Fibroblast of lung (primary cell): ENCODE measurements at regions not wholly inside any gene's neighbourhood (a gene's known extent, or its start where the extent isn't known, plus 50 kb on each side); places are given as distances from the start of the nearest gene placed in this dataset.

Source experiments
- DNase-seq, 2 donors: peaks; one replicate each; pipeline versions ENCODE4 v3.0.0 to v3.0.0-alpha.2; 2010; ENCODE audit warnings: low read depth in 2 of 2
- H2AFZ ChIP-seq: 2 replicates; pipeline ENCODE4 v1.5.1; 2012; ENCODE audit warnings: low read length, control low read depth, inconsistent platforms
- H3K27ac ChIP-seq: 2 replicates; pipeline ENCODE4 v1.5.1; 2011; ENCODE audit warnings: low read length, control low read depth; ENCODE audit not compliant: insufficient read depth
- H3K27me3 ChIP-seq: 2 replicates; pipeline ENCODE4 v1.5.1; 2011; ENCODE audit warnings: mild to moderate bottlenecking, low read length; ENCODE audit not compliant: control insufficient read depth, insufficient read depth
- H3K36me3 ChIP-seq: 2 replicates; pipeline ENCODE4 v1.5.1; 2011; ENCODE audit warnings: low read length; ENCODE audit not compliant: control insufficient read depth, insufficient read depth
- H3K4me1 ChIP-seq: 2 replicates; pipeline ENCODE4 v1.5.1; 2011; ENCODE audit warnings: low read length; ENCODE audit not compliant: control insufficient read depth, insufficient read depth; ENCODE audit errors: extremely low read depth
- H3K4me2 ChIP-seq: 2 replicates; pipeline ENCODE4 v1.5.1; 2011; ENCODE audit warnings: low read length, control low read depth; ENCODE audit not compliant: insufficient read depth; ENCODE audit errors: extremely low read depth
- H3K4me3 ChIP-seq, 4 experiments: fragments of 200-600 bp in 1 of 4; sonication (generic) in 1 of 4; replicated peaks in 1 of 4; 2 replicates each; pipeline ENCODE4 v1.5.1; 2011 to 2016; ENCODE audit warnings: low read length in 4 of 4, low read depth in 3 of 4, mild to moderate bottlenecking in 3 of 4, control low read depth in 2 of 4, inconsistent platforms in 1 of 4, mixed read lengths in 1 of 4; ENCODE audit not compliant: insufficient read depth in 1 of 4; ENCODE audit errors: control extremely low read depth in 1 of 4
- H3K79me2 ChIP-seq: 2 replicates; pipeline ENCODE4 v1.5.1; 2012; ENCODE audit warnings: mild to moderate bottlenecking, low read length, inconsistent platforms; ENCODE audit not compliant: control insufficient read depth, insufficient read depth
- H3K9ac ChIP-seq: 2 replicates; pipeline ENCODE4 v1.5.1; 2011; ENCODE audit warnings: mild to moderate bottlenecking, low read length, control low read depth; ENCODE audit not compliant: insufficient read depth
- H3K9me3 ChIP-seq: 2 replicates; pipeline ENCODE4 v1.5.1; 2012; ENCODE audit warnings: low read depth, low read length; ENCODE audit not compliant: control insufficient read depth, insufficient read depth
- H4K20me1 ChIP-seq: 2 replicates; pipeline ENCODE4 v1.5.1; 2011; ENCODE audit warnings: low read length; ENCODE audit not compliant: control insufficient read depth, insufficient read depth; ENCODE audit errors: extremely low read depth
- EZH2 ChIP-seq: IDR thresholded peaks from 2 replicates; pipeline ENCODE4 v1.5.1; 2012; ENCODE audit warnings: low read length, control low read depth, mild to moderate bottlenecking; ENCODE audit errors: missing control alignments
- TF ChIP-seq, protein P1 (sequence below), 2 donors: IDR thresholded peaks in 1 of 2; conservative IDR thresholded peaks in 1 of 2; 1 replicate in 1 of 2; 2 replicates in 1 of 2; pipeline ENCODE4 v1.5.1; 2011 to 2012; ENCODE audit warnings: low read length in 2 of 2, control low read depth in 1 of 2, inconsistent platforms in 1 of 2, low read depth in 1 of 2, mild to moderate bottlenecking in 1 of 2

GRCh38 chr6:104630955-104631354 is 228.8 kb downstream of the HACE1 start:
- Histone ChIP-seq H3K4me1 (no peaks in the 10 kb centered on the region), H3K27me3 (no peaks in the 10 kb centered on the region), H3K9me3 (no peaks in the 10 kb centered on the region), H2AFZ (no peak overlapping the region), H3K4me3 (no peak overlapping the region), H3K4me2 (no peak overlapping the region), H3K79me2 (no peaks in the 10 kb centered on the region), H4K20me1 (no peaks in the 10 kb centered on the region), H3K27ac (no peak overlapping the region), H3K36me3 (no peaks in the 10 kb centered on the region), H3K9ac (no peak overlapping the region)
- no peak for TF ChIP-seq EZH2
- TF ChIP-seq, protein P1, sequence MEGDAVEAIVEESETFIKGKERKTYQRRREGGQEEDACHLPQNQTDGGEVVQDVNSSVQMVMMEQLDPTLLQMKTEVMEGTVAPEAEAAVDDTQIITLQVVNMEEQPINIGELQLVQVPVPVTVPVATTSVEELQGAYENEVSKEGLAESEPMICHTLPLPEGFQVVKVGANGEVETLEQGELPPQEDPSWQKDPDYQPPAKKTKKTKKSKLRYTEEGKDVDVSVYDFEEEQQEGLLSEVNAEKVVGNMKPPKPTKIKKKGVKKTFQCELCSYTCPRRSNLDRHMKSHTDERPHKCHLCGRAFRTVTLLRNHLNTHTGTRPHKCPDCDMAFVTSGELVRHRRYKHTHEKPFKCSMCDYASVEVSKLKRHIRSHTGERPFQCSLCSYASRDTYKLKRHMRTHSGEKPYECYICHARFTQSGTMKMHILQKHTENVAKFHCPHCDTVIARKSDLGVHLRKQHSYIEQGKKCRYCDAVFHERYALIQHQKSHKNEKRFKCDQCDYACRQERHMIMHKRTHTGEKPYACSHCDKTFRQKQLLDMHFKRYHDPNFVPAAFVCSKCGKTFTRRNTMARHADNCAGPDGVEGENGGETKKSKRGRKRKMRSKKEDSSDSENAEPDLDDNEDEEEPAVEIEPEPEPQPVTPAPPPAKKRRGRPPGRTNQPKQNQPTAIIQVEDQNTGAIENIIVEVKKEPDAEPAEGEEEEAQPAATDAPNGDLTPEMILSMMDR (conservative IDR thresholded peaks at IDR 0.05 in 1 of 2, IDR thresholded peaks at IDR 0.05 in 1 of 2; ENCODE audit: low read depth in 1 of 2, low read length in 2 of 2) = no peak
- no peak for DNase-seq

- no peak for DNase-seq
- H3K36me3 ChIP-seq = no peaks in the 10 kb centered on the region
Observed at GRCh38 chr6:104630522-104630921, 229.2 kb downstream of the HACE1 start.

DNA sequence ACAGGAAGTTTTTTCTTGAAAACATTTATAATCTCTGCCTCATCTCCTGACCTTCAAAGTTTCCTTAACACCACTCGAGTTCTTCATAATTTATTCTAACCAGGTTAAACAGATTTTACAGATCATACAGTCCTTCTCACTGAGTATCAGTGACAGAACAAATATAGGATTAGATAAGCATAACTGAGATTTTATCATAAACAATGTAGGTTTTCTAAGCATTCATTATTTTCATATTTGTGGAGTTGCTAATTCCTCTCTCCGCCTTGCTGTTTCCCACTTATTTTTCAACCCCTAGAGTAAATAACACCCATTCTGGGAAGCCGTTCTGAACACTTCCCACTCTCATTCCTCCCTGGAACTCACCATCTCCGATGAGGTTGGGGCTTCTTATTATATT is 229.9 kb downstream of the HACE1 start:
- no peak overlapping the region for H3K9ac ChIP-seq
- no peaks in the 10 kb centered on the region for H3K9me3 ChIP-seq
- H3K4me1 ChIP-seq = no peaks in the 10 kb centered on the region
- no peak overlapping the region for H3K4me3 ChIP-seq
- no peak overlapping the region for H3K4me2 ChIP-seq
- no peak overlapping the region for H3K27ac ChIP-seq
- H3K36me3 ChIP-seq = no peaks in the 10 kb centered on the region
- no peak for DNase-seq
- H3K27me3 ChIP-seq = no peaks in the 10 kb centered on the region
- H4K20me1 ChIP-seq = no peaks in the 10 kb centered on the region
- TF ChIP-seq, protein P1 (conservative IDR thresholded peaks at IDR 0.05 in 1 of 2, IDR thresholded peaks at IDR 0.05 in 1 of 2; ENCODE audit: low read depth in 1 of 2, low read length in 2 of 2) = no peak
- TF ChIP-seq EZH2 = no peak
- H2AFZ ChIP-seq = no peak overlapping the region
- no peaks in the 10 kb centered on the region for H3K79me2 ChIP-seq

More at GRCh38 chr6:104630522-104630921, 229.2 kb downstream of the HACE1 start:
- no peak overlapping the region for H3K9ac ChIP-seq
- H3K4me2 ChIP-seq = no peak overlapping the region
- H4K20me1 ChIP-seq = no peaks in the 10 kb centered on the region
- TF ChIP-seq, protein P1 (conservative IDR thresholded peaks at IDR 0.05 in 1 of 2, IDR thresholded peaks at IDR 0.05 in 1 of 2; ENCODE audit: low read depth in 1 of 2, low read length in 2 of 2) = no peak
- no peak for TF ChIP-seq EZH2
- H3K27me3 ChIP-seq = no peaks in the 10 kb centered on the region
- no peak overlapping the region for H2AFZ ChIP-seq
- no peak overlapping the region for H3K27ac ChIP-seq
- H3K4me3 ChIP-seq = no peak overlapping the region
- H3K9me3 ChIP-seq = no peaks in the 10 kb centered on the region
- H3K4me1 ChIP-seq = no peaks in the 10 kb centered on the region
- H3K79me2 ChIP-seq = no peaks in the 10 kb centered on the region
